ENCODE measurements at regions not wholly inside any gene's neighbourhood (a gene's known extent, or its start where the extent isn't known, plus 50 kb on each side); places are given as distances from the start of the nearest gene placed in this dataset.
"Not testable (repeated sequence)": the region's sequence is repeated elsewhere in the genome, so short reads cannot be mapped to it uniquely, and the experiment has no call there.

GRCh38 chr4:140249351-140249750 is 95.4 kb upstream of the MAML3 start:
- peak; percentile 27 for DNase-seq (ENCODE audit: low spot score)

DNA sequence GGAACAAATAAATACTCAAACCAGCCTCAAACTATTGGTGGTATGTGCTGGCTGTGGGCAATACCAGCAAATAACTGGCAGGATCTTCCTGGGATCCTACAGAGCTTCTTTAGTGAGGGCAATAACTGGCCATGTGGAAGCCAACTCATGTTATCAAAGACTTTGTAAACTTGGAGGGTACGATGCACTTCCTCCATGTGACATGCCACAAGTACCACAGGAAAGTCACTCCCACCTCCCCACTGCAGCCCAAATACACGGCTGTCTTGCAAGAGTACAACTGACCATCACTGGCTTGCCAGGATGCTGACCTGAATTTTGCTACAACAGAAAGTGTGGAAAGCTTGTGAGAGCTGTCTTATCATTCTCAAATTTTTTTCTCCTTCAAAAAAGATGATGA is 93.3 kb upstream of the MAML3 start:
- DNase-seq (ENCODE audit: low spot score) = no peak

DNA sequence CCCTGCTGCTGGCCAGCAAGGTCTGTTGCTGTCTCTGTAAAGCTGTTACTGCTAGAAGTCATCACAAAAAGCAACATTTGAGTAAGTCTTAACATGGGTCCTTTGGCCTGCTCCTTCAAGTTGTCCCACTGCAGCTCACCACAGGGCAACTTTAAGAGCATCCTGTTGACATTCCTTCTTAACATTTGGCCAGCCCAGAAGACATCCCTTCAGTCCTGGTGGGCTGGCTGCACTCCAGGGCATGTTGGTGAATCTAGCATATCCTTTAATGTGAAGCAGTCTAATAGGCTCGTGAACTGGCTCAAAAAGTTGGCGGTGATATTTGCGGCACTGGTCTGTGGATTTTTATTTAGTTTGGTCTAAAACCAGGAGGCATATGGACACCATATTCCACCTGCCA is 92.2 kb upstream of the MAML3 start:
- no peak for DNase-seq (ENCODE audit: low spot score)

DNA sequence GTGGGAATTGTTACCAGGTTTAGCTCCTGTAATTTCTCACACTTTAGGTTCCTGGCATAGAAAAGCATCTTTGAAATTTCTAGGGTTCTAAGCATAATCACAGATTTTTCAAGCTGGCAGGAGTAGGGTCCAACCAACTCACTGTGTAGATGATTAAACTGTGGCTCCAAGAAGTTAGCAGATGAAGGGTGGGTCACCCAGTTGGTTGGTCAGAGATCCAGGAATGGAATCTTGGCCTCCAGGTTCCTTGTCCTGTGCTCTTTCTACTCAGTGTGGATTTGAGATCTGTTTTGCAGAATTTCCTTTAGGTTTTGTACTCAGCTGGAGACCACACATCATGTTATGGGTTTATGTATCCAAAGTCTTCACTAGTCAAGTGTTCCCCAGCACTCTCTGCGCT is 90.3 kb upstream of the MAML3 start:
- no peak for DNase-seq (ENCODE audit: low spot score)

DNA sequence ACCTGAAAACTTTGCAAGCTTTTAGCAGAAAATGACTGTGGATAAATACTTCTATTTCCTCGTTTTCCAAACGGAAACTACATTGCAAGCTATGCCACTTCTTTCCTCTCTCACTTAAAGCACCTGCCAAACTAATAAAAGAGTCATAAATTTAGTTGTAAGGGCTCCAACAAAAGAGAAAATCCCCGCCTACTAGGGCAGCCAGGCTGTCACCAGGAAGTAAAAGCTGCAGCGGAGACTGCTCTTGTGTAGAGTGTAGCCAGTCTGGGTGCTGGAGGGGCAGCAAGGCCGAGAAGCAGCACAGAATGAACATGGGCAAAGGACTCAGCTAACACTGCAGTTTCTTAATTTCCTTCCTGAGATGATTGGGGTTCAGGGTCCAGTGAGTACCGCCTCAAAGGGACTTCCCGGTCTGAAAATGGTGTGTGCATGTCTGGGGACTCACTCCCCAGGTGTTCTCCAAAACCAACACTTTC is 89.3 kb upstream of the MAML3 start:
- DNase-seq (ENCODE audit: low spot score) = no peak

- DNase-seq (ENCODE audit: low spot score) = no peak
Measured at GRCh38 chr4:140242357-140243277, 88.6 kb upstream of the MAML3 start.

GRCh38 chr4:140240237-140240636 is 86.3 kb upstream of the MAML3 start:
- no peak for DNase-seq (ENCODE audit: low spot score)

GRCh38 chr4:140239311-140239710 is 85.3 kb upstream of the MAML3 start:
- DNase-seq (ENCODE audit: low spot score) = no peak

- peak; percentile 88 for DNase-seq (ENCODE audit: low spot score)
Measured at GRCh38 chr4:140238351-140239056, 84.5 kb upstream of the MAML3 start.

DNA sequence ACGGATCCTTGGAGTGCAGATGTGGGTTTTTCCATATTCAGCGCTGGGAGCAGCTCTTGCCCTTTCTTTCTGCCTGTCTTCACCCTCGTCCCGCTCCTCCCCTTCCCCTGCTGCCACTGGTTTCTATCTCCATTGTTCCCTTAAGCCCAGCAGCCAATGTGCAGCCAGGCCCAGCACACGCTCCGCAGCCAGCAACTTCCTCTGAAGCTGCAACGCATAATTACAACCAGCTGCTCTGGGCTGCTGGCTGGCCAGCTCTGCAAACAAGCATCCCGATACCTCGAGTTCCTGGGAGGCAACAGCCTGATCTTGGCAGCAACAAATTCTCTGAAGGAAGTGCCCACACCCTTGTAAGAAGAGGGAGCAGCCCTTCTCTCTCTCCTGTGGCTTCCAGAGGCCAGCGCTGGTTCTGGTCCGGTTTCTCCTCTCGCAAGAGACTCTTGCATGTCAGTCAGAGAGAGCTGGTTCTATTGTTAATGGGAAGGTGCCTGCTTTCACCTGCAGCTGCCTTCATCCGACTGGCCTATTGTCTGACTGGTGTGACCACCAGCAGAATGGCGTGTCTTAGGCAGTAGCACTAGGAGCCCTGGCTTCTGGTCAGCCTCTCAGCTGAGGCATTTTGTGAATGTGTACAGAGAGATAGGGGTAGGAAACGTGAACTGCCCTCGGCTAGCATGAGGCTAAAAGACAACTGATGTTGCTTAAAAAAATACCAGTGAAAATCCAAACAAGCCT is 83.8 kb upstream of the MAML3 start:
- DNase-seq (ENCODE audit: low spot score) = peak; percentile 94

DNA sequence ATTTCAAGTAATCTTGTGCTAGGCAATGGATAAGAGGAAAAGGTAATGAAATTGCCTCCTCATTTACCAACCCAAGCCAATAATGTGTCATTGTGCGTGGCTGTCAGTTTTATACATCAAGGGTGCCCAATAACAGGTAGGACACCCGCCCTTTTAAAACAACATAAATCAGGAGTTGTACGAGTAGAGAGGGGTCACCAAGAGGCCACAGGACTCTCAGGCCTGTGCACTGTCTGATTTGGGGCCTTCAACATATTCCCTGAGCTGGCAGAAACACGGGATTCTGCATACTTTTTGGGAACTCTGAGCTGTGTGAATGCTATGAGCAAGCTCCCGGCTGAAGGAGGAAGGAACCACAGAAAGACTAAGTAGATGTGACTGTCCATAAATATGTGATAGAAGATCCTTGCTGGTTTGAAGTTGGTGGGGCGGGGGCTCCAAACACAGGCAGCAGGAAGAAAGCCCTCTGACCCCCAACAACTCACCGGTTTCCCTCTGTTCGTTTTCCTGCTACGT is 82.7 kb upstream of the MAML3 start:
- peak; percentile 33 for DNase-seq (ENCODE audit: low spot score)

DNA sequence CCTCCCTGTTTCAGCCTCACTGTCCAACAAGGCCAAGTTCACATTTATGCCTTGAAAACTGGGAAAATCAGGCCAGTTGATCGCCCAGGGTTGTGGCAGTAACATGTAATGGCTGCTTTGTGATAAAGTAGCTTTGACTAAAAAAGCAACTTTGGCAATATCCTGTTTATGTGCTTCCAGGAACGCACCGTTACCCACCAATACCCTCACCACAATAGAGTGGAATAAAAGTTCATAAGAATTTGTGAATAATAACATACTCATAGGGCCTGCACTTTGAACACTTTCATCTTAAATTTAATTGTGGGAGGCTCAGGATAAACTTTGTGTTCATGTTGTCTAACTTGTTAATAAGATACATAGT is 80.7 kb upstream of the MAML3 start:
- DNase-seq (ENCODE audit: low spot score) = no peak

- peak; percentile 48 for DNase-seq (ENCODE audit: low spot score)
Measured at GRCh38 chr4:140233791-140234696, 80.1 kb upstream of the MAML3 start.

DNA sequence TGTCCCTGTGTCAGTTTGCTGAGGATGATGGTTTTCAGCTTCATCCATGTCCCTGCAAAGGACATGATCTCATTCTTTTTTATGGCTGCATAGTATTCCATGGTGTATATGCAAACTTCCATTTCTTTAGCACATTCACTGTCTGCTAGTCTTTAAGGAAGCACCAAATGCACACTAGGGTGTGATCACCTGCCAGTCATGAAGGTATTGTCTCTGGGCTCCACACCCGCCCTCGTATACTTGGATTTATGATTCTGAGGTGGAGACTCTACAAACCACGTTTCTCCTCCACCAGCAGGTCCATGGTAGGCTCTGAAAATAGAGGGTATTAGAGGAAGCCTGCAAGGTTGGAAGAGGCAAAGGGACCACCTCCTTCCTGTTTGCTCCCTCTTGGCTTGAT is 75.9 kb upstream of the MAML3 start:
- DNase-seq (ENCODE audit: low spot score) = no peak

DNA sequence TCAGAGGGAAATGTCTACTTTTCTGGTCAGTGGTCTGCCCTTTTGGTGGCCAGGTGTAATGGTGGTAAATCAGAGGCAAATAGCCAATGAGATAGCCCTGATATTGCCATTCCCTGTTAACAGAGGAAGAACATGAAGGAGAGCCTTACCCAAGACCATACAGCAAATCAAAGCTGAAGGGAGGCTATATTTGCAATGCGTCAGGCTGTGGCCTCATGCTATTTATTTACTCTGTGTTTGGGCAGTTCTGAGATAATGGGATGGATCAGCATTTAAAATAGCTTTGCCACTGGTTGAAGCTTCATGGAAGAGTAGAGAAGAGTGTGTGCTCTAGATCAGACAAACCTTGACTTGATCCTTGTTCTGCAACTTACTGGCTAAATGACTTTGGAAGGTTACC is 73.3 kb upstream of the MAML3 start:
- no peak for DNase-seq (ENCODE audit: low spot score)

GRCh38 chr4:140223056-140223810 is 69.2 kb upstream of the MAML3 start:
- no peak for DNase-seq (ENCODE audit: low spot score)

- DNase-seq (ENCODE audit: low spot score) = no peak
Measured at GRCh38 chr4:140222171-140222570, 68.2 kb upstream of the MAML3 start.

DNA sequence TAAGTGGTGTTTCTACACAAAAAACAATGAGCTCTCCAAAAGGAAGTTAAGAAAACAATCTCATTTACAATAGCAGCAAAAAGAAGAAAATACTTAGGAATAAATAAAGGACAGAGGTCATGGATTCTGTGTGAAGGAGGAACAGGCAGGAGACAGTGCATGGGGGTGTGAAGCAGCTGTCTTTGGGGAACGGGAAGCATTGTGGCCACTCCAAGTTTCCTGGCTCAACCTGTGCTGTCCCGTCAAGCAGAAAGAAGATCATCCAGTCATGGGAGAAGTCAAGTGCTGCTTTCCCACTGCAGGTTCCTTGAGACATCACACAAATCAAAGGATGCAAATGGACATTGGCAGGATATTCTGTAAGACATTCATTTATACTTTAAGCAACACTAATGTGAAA is 66.1 kb upstream of the MAML3 start:
- no peak for DNase-seq (ENCODE audit: low spot score)

GRCh38 chr4:140219567-140219966 is 65.6 kb upstream of the MAML3 start:
- no peak for DNase-seq (ENCODE audit: low spot score)

DNA sequence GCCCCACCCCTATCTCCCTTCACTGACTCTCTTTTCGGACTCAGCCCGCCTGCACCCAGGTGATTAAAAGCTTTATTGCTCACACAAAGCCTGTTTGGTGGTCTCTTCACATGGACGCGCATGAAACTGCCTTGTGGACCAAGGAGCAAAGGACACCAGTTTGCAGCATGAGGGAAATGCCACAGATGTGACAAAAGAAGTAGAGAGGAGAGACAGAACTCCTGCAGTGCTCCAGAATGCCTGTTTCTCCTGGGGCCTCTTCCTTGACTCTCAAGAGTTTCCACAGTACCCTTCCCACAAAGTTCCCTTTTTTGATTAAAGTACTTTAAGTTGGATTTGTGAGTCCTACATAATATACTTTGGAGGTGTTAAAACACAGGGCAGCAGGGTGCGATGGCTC is 65.1 kb upstream of the MAML3 start:
- DNase-seq (ENCODE audit: low spot score) = not testable (repeated sequence)

DNA sequence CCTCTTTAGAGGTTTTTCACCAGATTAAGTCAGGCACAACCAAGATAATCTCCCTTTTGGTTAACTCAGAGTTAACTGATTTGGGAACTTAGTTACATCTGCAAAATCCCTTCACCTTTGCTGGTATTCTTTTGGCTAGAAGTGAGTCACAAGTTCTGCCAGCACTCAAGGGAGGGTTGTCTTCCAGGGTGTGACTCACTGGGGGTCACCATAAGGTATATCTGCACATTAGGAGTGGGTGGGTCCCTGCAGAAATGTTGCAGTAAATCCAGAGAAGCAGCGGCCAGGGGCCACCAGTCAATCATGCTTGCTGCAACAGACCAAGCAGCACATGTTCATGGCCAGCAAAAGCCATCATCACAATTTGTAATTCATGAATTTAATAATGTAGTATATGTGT is 59.8 kb upstream of the MAML3 start:
- no peak for DNase-seq (ENCODE audit: low spot score)
